Loucy (cell line): ENCODE measurements at regions not wholly inside any gene's neighbourhood (a gene's known extent, or its start where the extent isn't known, plus 50 kb on each side); places are given as distances from the start of the nearest gene placed in this dataset.

Source experiments
- H2AFZ ChIP-seq: fragments of 200-600 bp; sonication (generic); 2 replicates; pipeline ENCODE4 v1.6.0; 2016; ENCODE audit warnings: antibody characterized with exemption, mild to moderate bottlenecking, low read length, moderate library complexity
- H3F3A ChIP-seq: fragments of 200-600 bp; 2 replicates; pipeline ENCODE4 v1.6.0; 2016; ENCODE audit warnings: antibody characterized with exemption, low read depth, mild to moderate bottlenecking
- H3K27me3 ChIP-seq: fragments of 200-600 bp; sonication (generic); 2 replicates; pipeline ENCODE4 v1.6.1; 2014; ENCODE audit warnings: low read length, mild to moderate bottlenecking; ENCODE audit not compliant: insufficient read depth, poor library complexity, severe bottlenecking
- H3K36me3 ChIP-seq: fragments of 200-600 bp; sonication (generic); 2 replicates; pipeline ENCODE4 v1.6.1; 2016; ENCODE audit warnings: low read length; ENCODE audit not compliant: insufficient read depth
- H3K4me1 ChIP-seq: fragments of 200-600 bp; sonication (generic); 2 replicates; pipeline ENCODE4 v1.5.1; 2014; ENCODE audit warnings: low read length, mild to moderate bottlenecking; ENCODE audit not compliant: insufficient read depth, poor library complexity, severe bottlenecking
- H3K4me2 ChIP-seq: fragments of 200-600 bp; sonication (generic); 2 replicates; pipeline ENCODE4 v1.6.0; 2014; ENCODE audit warnings: antibody characterized with exemption, low read length, low read depth, mild to moderate bottlenecking; ENCODE audit not compliant: poor library complexity, severe bottlenecking
- H3K4me3 ChIP-seq: fragments of 200-600 bp; sonication (generic); 2 replicates; pipeline ENCODE4 v1.5.1; 2014; ENCODE audit warnings: low read length, mild to moderate bottlenecking, mixed read lengths; ENCODE audit not compliant: poor library complexity, severe bottlenecking
- H3K79me2 ChIP-seq: fragments of 200-600 bp; sonication (generic); 2 replicates; pipeline ENCODE4 v1.6.1; 2014; ENCODE audit warnings: low read length; ENCODE audit not compliant: insufficient read depth
- H3K9ac ChIP-seq: fragments of 200-600 bp; sonication (generic); 2 replicates; pipeline ENCODE4 v1.6.0; 2014; ENCODE audit warnings: mild to moderate bottlenecking, low read depth, low read length, moderate library complexity; ENCODE audit not compliant: poor library complexity, severe bottlenecking
- H3K9me2 ChIP-seq: fragments of 200-600 bp; sonication (generic); replicated peaks from 2 replicates; pipeline ENCODE4 v1.6.1; 2016; ENCODE audit warnings: low read depth, low read length, mixed read lengths
- H3K9me3 ChIP-seq: fragments of 200-600 bp; sonication (generic); 2 replicates; pipeline ENCODE4 v1.6.1; 2014; ENCODE audit warnings: mild to moderate bottlenecking, antibody characterized with exemption, low read length, low read depth; ENCODE audit not compliant: insufficient read depth
- H4K20me1 ChIP-seq: fragments of 200-600 bp; sonication (generic); 2 replicates; pipeline ENCODE4 v1.6.0; 2014; ENCODE audit warnings: antibody characterized with exemption, low read length, mild to moderate bottlenecking; ENCODE audit not compliant: insufficient read depth, poor library complexity, severe bottlenecking
- EZH2phosphoT487 ChIP-seq: fragments of 200-600 bp; IDR thresholded peaks from 2 replicates; pipeline ENCODE4 v1.6.1; 2018; ENCODE audit warnings: antibody characterized with exemption, mild to moderate bottlenecking, moderate library complexity, borderline replicate concordance
- TF ChIP-seq, protein P1 (sequence below): fragments of 200-600 bp; sonication (generic); conservative IDR thresholded peaks from 2 replicates; pipeline ENCODE4 v1.5.1; 2014; ENCODE audit warnings: mild to moderate bottlenecking, antibody characterized with exemption, low read length

DNA sequence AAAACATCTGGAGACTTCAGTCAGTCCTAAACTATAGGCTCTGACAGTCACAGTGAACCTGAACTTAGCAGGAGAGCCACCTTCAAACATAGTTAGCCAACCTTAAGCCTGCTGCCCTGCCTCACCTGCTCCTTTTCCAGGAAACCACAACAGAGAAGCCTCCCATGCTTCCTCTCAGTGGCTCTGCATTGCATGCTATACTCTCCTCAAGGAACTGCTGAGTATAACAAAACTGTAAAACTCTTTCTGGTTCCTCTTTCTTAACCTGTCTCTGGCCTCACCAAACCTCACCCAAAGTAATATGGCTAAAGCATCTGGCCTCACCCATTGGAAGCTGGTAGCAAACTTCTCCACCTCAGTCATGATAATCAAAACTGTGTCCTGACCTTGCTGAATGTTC lies 122.1 kb downstream of the ANKRD50 start:
- Histone ChIP-seq H3K79me2 (no peaks in the 10 kb centered on the region), H3K4me1 (peaks cover 20% of the 10 kb centered on the region), H3K36me3 (no peaks in the 10 kb centered on the region), H3K9me2 (no peaks in the 10 kb centered on the region), H3K9ac (no peak overlapping the region), H4K20me1 (no peaks in the 10 kb centered on the region), H3K27me3 (no peaks in the 10 kb centered on the region), H3K4me2 (peak overlapping the region; percentile 65), H2AFZ (peak overlapping the region; percentile 66; the same call in 1 of the 2 replicates), H3K4me3 (peak overlapping the region; percentile 33), H3K9me3 (no peaks in the 10 kb centered on the region), H3F3A (peaks cover 5% of the 10 kb centered on the region; the same call in 1 of the 2 replicates)
- TF ChIP-seq, protein P1, sequence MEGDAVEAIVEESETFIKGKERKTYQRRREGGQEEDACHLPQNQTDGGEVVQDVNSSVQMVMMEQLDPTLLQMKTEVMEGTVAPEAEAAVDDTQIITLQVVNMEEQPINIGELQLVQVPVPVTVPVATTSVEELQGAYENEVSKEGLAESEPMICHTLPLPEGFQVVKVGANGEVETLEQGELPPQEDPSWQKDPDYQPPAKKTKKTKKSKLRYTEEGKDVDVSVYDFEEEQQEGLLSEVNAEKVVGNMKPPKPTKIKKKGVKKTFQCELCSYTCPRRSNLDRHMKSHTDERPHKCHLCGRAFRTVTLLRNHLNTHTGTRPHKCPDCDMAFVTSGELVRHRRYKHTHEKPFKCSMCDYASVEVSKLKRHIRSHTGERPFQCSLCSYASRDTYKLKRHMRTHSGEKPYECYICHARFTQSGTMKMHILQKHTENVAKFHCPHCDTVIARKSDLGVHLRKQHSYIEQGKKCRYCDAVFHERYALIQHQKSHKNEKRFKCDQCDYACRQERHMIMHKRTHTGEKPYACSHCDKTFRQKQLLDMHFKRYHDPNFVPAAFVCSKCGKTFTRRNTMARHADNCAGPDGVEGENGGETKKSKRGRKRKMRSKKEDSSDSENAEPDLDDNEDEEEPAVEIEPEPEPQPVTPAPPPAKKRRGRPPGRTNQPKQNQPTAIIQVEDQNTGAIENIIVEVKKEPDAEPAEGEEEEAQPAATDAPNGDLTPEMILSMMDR, result no peak
- no peak for TF ChIP-seq EZH2phosphoT487

DNA sequence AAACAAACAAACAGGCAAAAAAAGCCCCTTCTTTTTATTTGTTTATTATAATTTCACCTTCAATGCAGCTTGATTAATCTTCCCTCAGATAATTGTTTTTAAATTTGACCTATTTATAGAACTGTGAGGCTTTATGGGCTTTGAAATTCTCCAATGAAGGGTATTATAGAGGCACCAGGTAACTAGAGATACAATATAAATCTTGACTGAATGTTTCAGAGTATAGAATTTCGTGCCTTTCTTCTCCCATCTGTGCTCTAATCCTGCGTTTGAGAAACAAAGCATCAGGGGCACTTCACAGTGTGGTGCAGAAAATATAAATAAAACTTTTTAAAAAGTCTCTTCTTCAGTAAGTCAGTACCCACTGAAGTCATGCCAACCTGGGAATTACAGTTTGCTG lies 120.9 kb downstream of the ANKRD50 start:
- Histone ChIP-seq H3K27me3 (no peaks in the 10 kb centered on the region), H3K9ac (no peak overlapping the region), H3K36me3 (no peaks in the 10 kb centered on the region), H3K9me3 (no peaks in the 10 kb centered on the region), H3F3A (peaks cover 5% of the 10 kb centered on the region; the same call in 1 of the 2 replicates), H3K4me3 (no peak overlapping the region), H3K79me2 (no peaks in the 10 kb centered on the region), H4K20me1 (no peaks in the 10 kb centered on the region), H3K4me2 (no peak overlapping the region), H2AFZ (no peak overlapping the region), H3K4me1 (peaks cover 20% of the 10 kb centered on the region), H3K9me2 (no peaks in the 10 kb centered on the region)
- no peak for TF ChIP-seq EZH2phosphoT487

DNA sequence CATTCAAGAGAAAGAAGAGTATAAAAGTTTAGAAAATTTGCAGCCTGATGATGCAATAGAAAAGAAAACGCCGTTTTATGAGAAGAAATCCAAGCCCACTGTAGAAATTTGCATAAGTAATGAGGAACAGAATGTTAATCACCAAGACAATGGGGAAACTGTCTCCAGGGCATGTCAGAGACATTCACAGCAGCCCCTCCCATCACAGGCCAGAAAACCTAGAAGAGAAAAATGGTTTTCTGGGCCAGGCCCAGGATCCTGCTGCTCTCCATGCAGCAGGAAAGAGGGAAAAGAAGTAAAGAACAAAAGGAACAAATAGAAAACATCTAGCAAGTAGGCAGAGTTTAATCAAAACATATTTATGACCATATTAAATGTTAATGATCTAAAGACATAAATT lies 119.0 kb downstream of the ANKRD50 start:
- H3K79me2 ChIP-seq, result no peaks in the 10 kb centered on the region
- no peak overlapping the region for H3K4me2 ChIP-seq
- no peak overlapping the region for H2AFZ ChIP-seq
- H4K20me1 ChIP-seq, result no peaks in the 10 kb centered on the region
- H3K9me2 ChIP-seq, result no peaks in the 10 kb centered on the region
- peaks cover 5% of the 10 kb centered on the region; the same call in 1 of the 2 replicates for H3F3A ChIP-seq
- no peaks in the 10 kb centered on the region for H3K27me3 ChIP-seq
- H3K36me3 ChIP-seq, result no peaks in the 10 kb centered on the region
- peaks cover 20% of the 10 kb centered on the region for H3K4me1 ChIP-seq
- TF ChIP-seq, protein P1, result no peak
- TF ChIP-seq EZH2phosphoT487, result no peak
- no peaks in the 10 kb centered on the region for H3K9me3 ChIP-seq
- no peak overlapping the region for H3K4me3 ChIP-seq
- no peak overlapping the region for H3K9ac ChIP-seq

DNA sequence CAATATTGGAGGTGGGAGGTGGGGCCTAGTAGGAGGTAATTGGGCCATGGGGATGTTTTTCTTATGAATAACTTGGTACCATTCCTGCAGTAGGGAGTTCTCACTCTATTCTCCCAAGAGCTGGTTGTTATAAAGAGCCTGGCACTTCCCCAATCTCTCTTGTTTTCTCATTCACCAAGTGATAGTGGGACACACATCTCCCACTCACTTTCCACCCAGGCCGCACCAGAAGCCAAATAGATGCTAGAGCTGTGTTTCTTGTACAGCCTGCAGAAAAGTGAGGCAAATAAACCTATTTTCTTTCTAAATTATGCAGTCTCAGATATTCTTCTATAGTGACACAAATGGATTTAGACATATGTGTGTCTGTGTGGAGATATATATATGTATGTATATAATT lies 117.6 kb downstream of the ANKRD50 start:
- no peak for TF ChIP-seq EZH2phosphoT487
- TF ChIP-seq, protein P1, result no peak
- H3K27me3 ChIP-seq, result no peaks in the 10 kb centered on the region
- peaks cover 12% of the 10 kb centered on the region for H3K4me1 ChIP-seq
- H3K9me2 ChIP-seq, result no peaks in the 10 kb centered on the region
- H4K20me1 ChIP-seq, result no peaks in the 10 kb centered on the region
- no peak overlapping the region for H3K4me3 ChIP-seq
- H3K9ac ChIP-seq, result no peak overlapping the region
- H3F3A ChIP-seq, result no peaks in the 10 kb centered on the region
- H3K36me3 ChIP-seq, result no peaks in the 10 kb centered on the region
- no peak overlapping the region for H3K4me2 ChIP-seq
- H2AFZ ChIP-seq, result 0 out of 2 replicates have a peak overlapping the region, but pooled peaks have one; percentile 16
- H3K9me3 ChIP-seq, result no peaks in the 10 kb centered on the region
- no peaks in the 10 kb centered on the region for H3K79me2 ChIP-seq
